ENCODE measurements at regions not wholly inside any gene's neighbourhood (a gene's known extent, or its start where the extent isn't known, plus 50 kb on each side); places are given as distances from the start of the nearest gene placed in this dataset.

DNA sequence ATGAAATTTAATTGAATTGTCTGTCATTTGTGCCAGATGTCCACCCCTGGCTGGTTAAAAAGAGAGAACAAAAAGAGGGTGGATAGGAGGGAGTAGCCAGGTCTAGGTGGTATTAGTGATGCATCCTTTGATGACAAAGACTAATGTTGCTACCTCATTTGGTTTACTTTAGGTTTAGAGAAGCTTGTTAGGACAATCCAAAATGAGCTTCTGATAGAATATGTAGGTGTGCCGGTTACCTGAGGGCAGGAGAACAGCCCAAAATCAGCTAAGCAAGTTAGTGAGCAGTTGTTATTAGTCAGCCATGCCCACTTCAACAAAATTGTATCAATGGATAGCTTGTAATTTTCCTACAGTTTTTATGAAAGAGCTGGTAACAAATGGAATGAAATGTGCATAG lies 61.4 kb upstream of the PTGS2 start:
- 81 to 82% methylated on average over 1 of the region's 1 CpG for WGBS, 2 donors
- H3K27me3 ChIP-seq: no peaks in the 10 kb centered on the region
- DNase-seq (no peak), ATAC-seq (no peak)
- TF ChIP-seq, protein P1, sequence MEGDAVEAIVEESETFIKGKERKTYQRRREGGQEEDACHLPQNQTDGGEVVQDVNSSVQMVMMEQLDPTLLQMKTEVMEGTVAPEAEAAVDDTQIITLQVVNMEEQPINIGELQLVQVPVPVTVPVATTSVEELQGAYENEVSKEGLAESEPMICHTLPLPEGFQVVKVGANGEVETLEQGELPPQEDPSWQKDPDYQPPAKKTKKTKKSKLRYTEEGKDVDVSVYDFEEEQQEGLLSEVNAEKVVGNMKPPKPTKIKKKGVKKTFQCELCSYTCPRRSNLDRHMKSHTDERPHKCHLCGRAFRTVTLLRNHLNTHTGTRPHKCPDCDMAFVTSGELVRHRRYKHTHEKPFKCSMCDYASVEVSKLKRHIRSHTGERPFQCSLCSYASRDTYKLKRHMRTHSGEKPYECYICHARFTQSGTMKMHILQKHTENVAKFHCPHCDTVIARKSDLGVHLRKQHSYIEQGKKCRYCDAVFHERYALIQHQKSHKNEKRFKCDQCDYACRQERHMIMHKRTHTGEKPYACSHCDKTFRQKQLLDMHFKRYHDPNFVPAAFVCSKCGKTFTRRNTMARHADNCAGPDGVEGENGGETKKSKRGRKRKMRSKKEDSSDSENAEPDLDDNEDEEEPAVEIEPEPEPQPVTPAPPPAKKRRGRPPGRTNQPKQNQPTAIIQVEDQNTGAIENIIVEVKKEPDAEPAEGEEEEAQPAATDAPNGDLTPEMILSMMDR (IDR thresholded peaks at IDR 0.05): no peak
- intact Hi-C loops (cut with DNase I): loop anchor here in 1 of 10 donors (10.0 kb wide), 1 partner anchor 173 kb away; no protein-coding TSS in a partner anchor
- H3K27ac ChIP-seq: no peak overlapping the region
- no peak overlapping the region for H3K4me3 ChIP-seq
- no peaks in the 10 kb centered on the region for H3K36me3 ChIP-seq
- no peaks in the 10 kb centered on the region for H3K4me1 ChIP-seq
- H3K9me3 ChIP-seq: no peaks in the 10 kb centered on the region

DNA sequence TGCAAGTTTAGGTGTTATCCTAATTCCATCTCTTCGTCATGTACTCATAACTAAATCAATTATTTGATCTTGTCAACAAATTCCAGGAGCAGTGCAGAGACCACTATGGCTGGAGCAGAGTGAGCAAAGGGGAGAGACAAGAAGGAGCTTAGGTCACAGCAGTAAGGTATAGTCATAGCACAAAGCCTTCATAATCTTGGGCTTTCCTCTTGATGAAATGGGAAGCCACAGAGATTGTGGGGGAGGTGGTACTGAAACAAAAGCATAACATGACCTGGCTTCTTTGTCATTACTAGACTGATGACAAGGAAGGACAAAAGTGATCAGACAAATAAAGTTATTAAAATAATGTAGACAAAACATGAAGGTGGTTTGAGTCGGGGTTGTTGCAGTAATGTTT lies 60.1 kb upstream of the PTGS2 start:
- H3K4me1 ChIP-seq: no peaks in the 10 kb centered on the region
- TF ChIP-seq, protein P1 (IDR thresholded peaks at IDR 0.05): no peak
- WGBS, 2 donors: 86 to 88% methylated on average over 2 of the region's 2 CpGs
- no peaks in the 10 kb centered on the region for H3K27me3 ChIP-seq
- no peak overlapping the region for H3K27ac ChIP-seq
- no peaks in the 10 kb centered on the region for H3K9me3 ChIP-seq
- no peak for DNase-seq
- no peak overlapping the region for H3K4me3 ChIP-seq
- no peaks in the 10 kb centered on the region for H3K36me3 ChIP-seq
- intact Hi-C loops (cut with DNase I): loop anchor here in 1 of 10 donors (10.0 kb wide), 1 partner anchor 174 kb away; no protein-coding TSS in a partner anchor
- ATAC-seq: no peak

DNA sequence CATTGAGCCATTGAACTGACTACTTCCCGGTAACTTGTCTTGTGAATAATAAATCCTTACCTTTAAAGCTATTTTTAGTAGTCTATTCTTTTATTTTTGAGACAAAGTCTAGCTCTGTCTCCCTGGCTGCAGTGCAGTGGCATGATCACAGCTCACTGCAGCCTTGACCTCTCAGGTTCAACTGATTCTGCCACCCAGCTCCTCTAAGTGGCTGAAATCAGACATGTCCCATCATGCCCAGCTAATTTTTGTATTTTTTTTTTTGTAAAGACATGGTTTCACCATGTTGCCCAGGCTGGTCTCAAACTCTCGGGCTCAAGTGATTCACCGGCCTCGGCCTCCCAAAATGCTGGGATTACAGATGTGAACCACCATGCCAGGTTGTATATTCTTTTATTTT lies 59.3 kb upstream of the PTGS2 start:
- DNase-seq (no peak), ATAC-seq (no peak)
- no peaks in the 10 kb centered on the region for H3K36me3 ChIP-seq
- 90 to 93% methylated on average over 4 of the region's 4 CpGs for WGBS, 2 donors
- no peaks in the 10 kb centered on the region for H3K4me1 ChIP-seq
- no peak overlapping the region for H3K4me3 ChIP-seq
- no peaks in the 10 kb centered on the region for H3K9me3 ChIP-seq
- H3K27me3 ChIP-seq: no peaks in the 10 kb centered on the region
- TF ChIP-seq, protein P1 (IDR thresholded peaks at IDR 0.05): no peak
- no peak overlapping the region for H3K27ac ChIP-seq
- intact Hi-C loops (cut with DNase I): no loop called here

DNA sequence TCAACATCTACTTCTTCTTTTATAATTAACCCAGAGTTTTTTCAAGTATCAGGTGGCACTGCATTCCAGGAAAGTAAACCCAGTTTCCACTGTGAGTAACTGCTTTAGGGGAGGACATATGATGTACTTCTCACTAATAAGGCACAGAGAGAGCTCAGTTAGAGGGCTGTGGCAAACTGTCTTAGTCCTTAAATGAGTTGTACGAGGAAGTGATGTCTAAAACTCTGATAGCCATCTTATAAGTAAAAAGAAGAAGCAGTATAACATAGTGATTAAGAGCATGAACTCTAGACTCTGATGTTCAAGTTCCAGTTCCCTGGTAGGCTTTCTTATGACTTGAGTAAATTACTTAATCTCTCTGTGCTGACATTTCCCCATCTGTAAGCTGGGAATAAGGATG lies 58.7 kb upstream of the PTGS2 start:
- intact Hi-C loops (cut with DNase I): no loop called here
- Histone ChIP-seq H3K4me1 (no peaks in the 10 kb centered on the region), H3K9me3 (no peaks in the 10 kb centered on the region), H3K27ac (no peak overlapping the region), H3K27me3 (no peaks in the 10 kb centered on the region), H3K4me3 (no peak overlapping the region), H3K36me3 (no peaks in the 10 kb centered on the region)
- TF ChIP-seq, protein P1 (IDR thresholded peaks at IDR 0.05): no peak
- no peak for ATAC-seq
- WGBS, 2 donors: 68 to 81% methylated on average over 1 of the region's 1 CpG
- DNase-seq: no peak
